ENCODE measurements at regions not wholly inside any gene's neighbourhood (a gene's known extent, or its start where the extent isn't known, plus 50 kb on each side); places are given as distances from the start of the nearest gene placed in this dataset.

GRCh38 chr5:92629000-92629399 lies 952.0 kb downstream of the NR2F1-AS1 start:
- H2AFZ ChIP-seq (ENCODE audit: low read length), result no peak overlapping the region
- no peaks in the 10 kb centered on the region for H3F3A ChIP-seq (ENCODE audit: insufficient read depth, low read length)
- TF ChIP-seq CTCF (IDR thresholded peaks at IDR 0.05; ENCODE audit: low read length), result no peak
- no peak for TF ChIP-seq EZH2 (IDR thresholded peaks at IDR 0.05; ENCODE audit: borderline replicate concordance, low read length)
- H3K4me3 ChIP-seq (ENCODE audit: low read depth, low read length, poor library complexity, severe bottlenecking), result no peak overlapping the region
- no peaks in the 10 kb centered on the region for H3K79me2 ChIP-seq (ENCODE audit: insufficient read depth, low read length)
- no peaks in the 10 kb centered on the region for H3K27me3 ChIP-seq (ENCODE audit: insufficient read depth, low read length)
- H3K9ac ChIP-seq (ENCODE audit: low read length), result no peak overlapping the region
- H3K9me2 ChIP-seq (ENCODE audit: low read depth, low read length), result no peaks in the 10 kb centered on the region
- no peaks in the 10 kb centered on the region for H3K9me3 ChIP-seq (ENCODE audit: low read length)
- H3K4me1 ChIP-seq (ENCODE audit: insufficient read depth, low read length, severe bottlenecking), result no peaks in the 10 kb centered on the region
- H3K36me3 ChIP-seq (ENCODE audit: insufficient read depth, low read length), result no peaks in the 10 kb centered on the region
- H3K4me2 ChIP-seq (ENCODE audit: low read length), result no peak overlapping the region
- no peak overlapping the region for H3K27ac ChIP-seq (ENCODE audit: low read depth, low read length, poor library complexity, severe bottlenecking)
- no peaks in the 10 kb centered on the region for H4K20me1 ChIP-seq (ENCODE audit: insufficient read depth, low read length)

GRCh38 chr5:92627186-92627585 lies 953.8 kb downstream of the NR2F1-AS1 start:
- Histone ChIP-seq H3F3A (ENCODE audit: insufficient read depth, low read length) (no peaks in the 10 kb centered on the region), H3K79me2 (ENCODE audit: insufficient read depth, low read length) (no peaks in the 10 kb centered on the region), H3K9ac (ENCODE audit: low read length) (no peak overlapping the region), H3K27me3 (ENCODE audit: insufficient read depth, low read length) (no peaks in the 10 kb centered on the region), H3K4me3 (ENCODE audit: low read depth, low read length, poor library complexity, severe bottlenecking) (no peak overlapping the region), H3K9me3 (ENCODE audit: low read length) (no peaks in the 10 kb centered on the region), H2AFZ (ENCODE audit: low read length) (no peak overlapping the region), H3K27ac (ENCODE audit: low read depth, low read length, poor library complexity, severe bottlenecking) (no peak overlapping the region), H4K20me1 (ENCODE audit: insufficient read depth, low read length) (no peaks in the 10 kb centered on the region), H3K9me2 (ENCODE audit: low read depth, low read length) (no peaks in the 10 kb centered on the region), H3K4me2 (ENCODE audit: low read length) (no peak overlapping the region), H3K4me1 (ENCODE audit: insufficient read depth, low read length, severe bottlenecking) (no peaks in the 10 kb centered on the region), H3K36me3 (ENCODE audit: insufficient read depth, low read length) (no peaks in the 10 kb centered on the region)
- no peak for TF ChIP-seq EZH2 (IDR thresholded peaks at IDR 0.05; ENCODE audit: borderline replicate concordance, low read length)
- TF ChIP-seq CTCF (IDR thresholded peaks at IDR 0.05; ENCODE audit: low read length), result no peak

GRCh38 chr5:92616085-92616484 lies 964.9 kb downstream of the NR2F1-AS1 start:
- Histone ChIP-seq H3K4me2 (ENCODE audit: low read length) (no peak overlapping the region), H3K27me3 (ENCODE audit: insufficient read depth, low read length) (no peaks in the 10 kb centered on the region), H3K9me2 (ENCODE audit: low read depth, low read length) (no peaks in the 10 kb centered on the region), H3K36me3 (ENCODE audit: insufficient read depth, low read length) (no peaks in the 10 kb centered on the region), H3K4me1 (ENCODE audit: insufficient read depth, low read length, severe bottlenecking) (no peaks in the 10 kb centered on the region), H3K9me3 (ENCODE audit: low read length) (no peaks in the 10 kb centered on the region), H2AFZ (ENCODE audit: low read length) (no peak overlapping the region), H4K20me1 (ENCODE audit: insufficient read depth, low read length) (no peaks in the 10 kb centered on the region), H3K4me3 (ENCODE audit: low read depth, low read length, poor library complexity, severe bottlenecking) (no peak overlapping the region), H3K9ac (ENCODE audit: low read length) (no peak overlapping the region), H3K27ac (ENCODE audit: low read depth, low read length, poor library complexity, severe bottlenecking) (no peak overlapping the region), H3K79me2 (ENCODE audit: insufficient read depth, low read length) (no peaks in the 10 kb centered on the region), H3F3A (ENCODE audit: insufficient read depth, low read length) (no peaks in the 10 kb centered on the region)
- no peak for TF ChIP-seq CTCF (IDR thresholded peaks at IDR 0.05; ENCODE audit: low read length)
- no peak for TF ChIP-seq EZH2 (IDR thresholded peaks at IDR 0.05; ENCODE audit: borderline replicate concordance, low read length)

Measured in OCI-LY1 (cell line).